Calu3 (cell line): ENCODE measurements at regions not wholly inside any gene's neighbourhood (a gene's known extent, or its start where the extent isn't known, plus 50 kb on each side); places are given as distances from the start of the nearest gene placed in this dataset.

Experiments
- BruUV-seq: library from RNA; stranded (reverse); fragments of 400-500 nt; replicated peaks from 2 replicates; lab custom pipeline; 2021; lab: Mats Ljungman, UMichigan
- CTCF ChIA-PET: fragments of 300-600 bp; sonication (Branson Sonifier 250); formaldehyde crosslinking; loops from one replicate; lab custom pipeline; 2022; ENCODE audit warnings: antibody characterized with exemption; lab: Charles Lee
- DNase-seq: peaks from one replicate; pipeline ENCODE4 v3.0.0; 2022
- H3K27ac Mint-ChIP-seq: one replicate; pipeline ENCODE4 v1.8.0; 2022; ENCODE audit warnings: mixed read lengths; ENCODE audit not compliant: unreplicated experiment
- H3K27me3 Mint-ChIP-seq: one replicate; pipeline ENCODE4 v1.8.0; 2022; ENCODE audit warnings: mixed read lengths; ENCODE audit not compliant: unreplicated experiment
- H3K36me3 Mint-ChIP-seq: one replicate; pipeline ENCODE4 v1.8.0; 2022; ENCODE audit warnings: mild to moderate bottlenecking, moderate library complexity, mixed read lengths; ENCODE audit not compliant: insufficient read depth, unreplicated experiment
- H3K4me1 Mint-ChIP-seq: one replicate; pipeline ENCODE4 v1.8.0; 2022; ENCODE audit warnings: mild to moderate bottlenecking, low read depth, mixed read lengths; ENCODE audit not compliant: unreplicated experiment
- H3K4me3 Mint-ChIP-seq: one replicate; pipeline ENCODE4 v1.8.0; 2022; ENCODE audit warnings: mild to moderate bottlenecking, low read depth, moderate library complexity, mixed read lengths; ENCODE audit not compliant: unreplicated experiment
- H3K9me3 Mint-ChIP-seq: one replicate; pipeline ENCODE4 v1.8.0; 2022; ENCODE audit warnings: low read depth, mixed read lengths; ENCODE audit not compliant: unreplicated experiment
- CTCF ChIP-seq: fragments of 200-600 bp; IDR thresholded peaks from one replicate; pipeline ENCODE4 v1.8.0; 2022; ENCODE audit warnings: antibody characterized with exemption; ENCODE audit not compliant: unreplicated experiment
- intact Hi-C: fragments of 100-400 bp; cut with micrococcal nuclease; formaldehyde crosslinking; loops from one replicate; pipeline ENCODE4 v1.10.0; 2022; ENCODE audit not compliant: unreplicated experiment

- Mint-ChIP-seq H3K4me1 (no peaks in the 10 kb centered on the region), H3K36me3 (no peaks in the 10 kb centered on the region), H3K27me3 (no peaks in the 10 kb centered on the region), H3K27ac (no peak overlapping the region), H3K4me3 (no peak overlapping the region), H3K9me3 (no peaks in the 10 kb centered on the region)
- intact Hi-C loops: no loop called here
- CTCF ChIA-PET: no interaction called here
- no peak for DNase-seq
- no peak for TF ChIP-seq CTCF
- BruUV-seq: no TSS peak
These were observed 136.6 kb upstream of the NRBF2 start for GRCh38 chr10:62996516-62996915.

GRCh38 chr10:62993121-62993520, 140.0 kb upstream of the NRBF2 start:
- Mint-ChIP-seq H3K9me3 (no peaks in the 10 kb centered on the region), H3K27ac (no peak overlapping the region), H3K36me3 (no peaks in the 10 kb centered on the region), H3K27me3 (no peaks in the 10 kb centered on the region), H3K4me3 (no peak overlapping the region), H3K4me1 (no peaks in the 10 kb centered on the region)
- TF ChIP-seq CTCF: no peak
- CTCF ChIA-PET: interaction anchor here (0.6 kb wide), 1 partner anchor 9 kb away, joined by 3 read pairs; no protein-coding TSS in a partner anchor
- intact Hi-C loops: no loop called here
- no TSS peak for BruUV-seq
- no peak for DNase-seq

GRCh38 chr10:62992145-62992721, 140.9 kb upstream of the NRBF2 start:
- H3K9me3 Mint-ChIP-seq: no peaks in the 10 kb centered on the region
- intact Hi-C loops: no loop called here
- CTCF ChIA-PET: no interaction called here
- no peak for TF ChIP-seq CTCF
- no peaks in the 10 kb centered on the region for H3K27me3 Mint-ChIP-seq
- BruUV-seq: no TSS peak
- H3K36me3 Mint-ChIP-seq: no peaks in the 10 kb centered on the region
- no peak for DNase-seq
- no peaks in the 10 kb centered on the region for H3K4me1 Mint-ChIP-seq
- H3K27ac Mint-ChIP-seq: no peak overlapping the region
- H3K4me3 Mint-ChIP-seq: no peak overlapping the region

GRCh38 chr10:62990126-62990525, 143.0 kb upstream of the NRBF2 start:
- no TSS peak for BruUV-seq
- Mint-ChIP-seq H3K36me3 (no peaks in the 10 kb centered on the region), H3K27me3 (no peaks in the 10 kb centered on the region), H3K4me1 (no peaks in the 10 kb centered on the region), H3K9me3 (no peaks in the 10 kb centered on the region), H3K27ac (no peak overlapping the region), H3K4me3 (no peak overlapping the region)
- TF ChIP-seq CTCF: no peak
- intact Hi-C loops: no loop called here
- CTCF ChIA-PET: no interaction called here
- no peak for DNase-seq
